ENCODE measurements at regions not wholly inside any gene's neighbourhood (a gene's known extent, or its start where the extent isn't known, plus 50 kb on each side); places are given as distances from the start of the nearest gene placed in this dataset.

- Histone ChIP-seq H3K36me3 (ENCODE audit: control insufficient read depth in 4 of 4, insufficient read depth in 3 of 4, low read depth in 1 of 4, low read length in 3 of 4) (no peaks in the 10 kb centered on the region), H3K4me1 (ENCODE audit: control insufficient read depth in 4 of 4, insufficient read depth in 4 of 4, low read length in 3 of 4) (no peaks in the 10 kb centered on the region), H3K4me3 (ENCODE audit: low read depth in 1 of 3, low read length in 3 of 3) (no peak overlapping the region), H3K9me3 (ENCODE audit: control insufficient read depth in 4 of 4, low read length in 3 of 4) (peaks cover 2 to 7% (median 5%) of the 10 kb centered on the region in 4 donors), H3K27ac (ENCODE audit: low read depth in 1 of 2, low read length in 2 of 2) (no peak overlapping the region), H3K27me3 (ENCODE audit: control insufficient read depth in 4 of 4, insufficient read depth in 4 of 4, low read length in 3 of 4) (peaks cover 0 to 6% (median 1%) of the 10 kb centered on the region in 4 donors), H3K9ac (ENCODE audit: low read depth in 1 of 2, low read length in 2 of 2) (no peak overlapping the region)
- TF ChIP-seq SP1 (IDR thresholded peaks at IDR 0.05) (no peak), HNF4G (IDR thresholded peaks at IDR 0.05) (no peak), GABPA (IDR thresholded peaks at IDR 0.05 in 1 of 2, conservative IDR thresholded peaks at IDR 0.05 in 1 of 2) (no peak), FOXA1 (IDR thresholded peaks at IDR 0.05) (no peak), FOXA2 (IDR thresholded peaks at IDR 0.05) (no peak), ZBTB33 (IDR thresholded peaks at IDR 0.05) (no peak), TAF1 (conservative IDR thresholded peaks at IDR 0.05) (no peak), RXRA (IDR thresholded peaks at IDR 0.05) (no peak), YY1 (IDR thresholded peaks at IDR 0.05) (no peak)
- 86% methylated on average over 14 of the region's 14 CpGs for WGBS
- no peak for DNase-seq (ENCODE audit: low spot score)
Measured at GRCh38 chr14:104517867-104518266, 61.7 kb upstream of the C14orf180 start.

GRCh38 chr14:104518659-104519350, 60.8 kb upstream of the C14orf180 start:
- no peaks in the 10 kb centered on the region for H3K27me3 ChIP-seq (ENCODE audit: control insufficient read depth in 4 of 4, insufficient read depth in 4 of 4, low read length in 3 of 4)
- peaks cover 2 to 7% (median 5%) of the 10 kb centered on the region in 4 donors for H3K9me3 ChIP-seq (ENCODE audit: control insufficient read depth in 4 of 4, low read length in 3 of 4)
- TF ChIP-seq ZBTB33 (IDR thresholded peaks at IDR 0.05) (no peak), RAD21 (IDR thresholded peaks at IDR 0.05) (no peak), SP1 (IDR thresholded peaks at IDR 0.05) (no peak), NR2F2 (IDR thresholded peaks at IDR 0.05) (no peak), JUND (IDR thresholded peaks at IDR 0.05) (no peak), HNF4A (conservative IDR thresholded peaks at IDR 0.05) (no peak), FOXA1 (IDR thresholded peaks at IDR 0.05) (no peak), YY1 (IDR thresholded peaks at IDR 0.05) (no peak), REST (IDR thresholded peaks at IDR 0.05) (no peak), GABPA (IDR thresholded peaks at IDR 0.05 in 1 of 2, conservative IDR thresholded peaks at IDR 0.05 in 1 of 2) (no peak), ATF3 (IDR thresholded peaks at IDR 0.05) (no peak), EGR1 (IDR thresholded peaks at IDR 0.05; ENCODE audit: low read depth in 2 of 2) (no peak), RXRA (IDR thresholded peaks at IDR 0.05) (no peak), CTCF (IDR thresholded peaks at IDR 0.05; ENCODE audit: low read depth, low read length, missing input control) (no peak), HNF4G (IDR thresholded peaks at IDR 0.05) (no peak), MAX (IDR thresholded peaks at IDR 0.05) (no peak), TAF1 (conservative IDR thresholded peaks at IDR 0.05) (no peak), FOXA2 (IDR thresholded peaks at IDR 0.05) (no peak)
- no peaks in the 10 kb centered on the region for H3K36me3 ChIP-seq (ENCODE audit: control insufficient read depth in 4 of 4, insufficient read depth in 3 of 4, low read depth in 1 of 4, low read length in 3 of 4)
- no peak overlapping the region for H3K9ac ChIP-seq (ENCODE audit: low read depth in 1 of 2, low read length in 2 of 2)
- H3K4me3 ChIP-seq (ENCODE audit: low read depth in 1 of 3, low read length in 3 of 3): no peak overlapping the region
- no peak for DNase-seq (ENCODE audit: low spot score)
- H3K27ac ChIP-seq (ENCODE audit: low read depth in 1 of 2, low read length in 2 of 2): no peak overlapping the region
- H3K4me1 ChIP-seq (ENCODE audit: control insufficient read depth in 4 of 4, insufficient read depth in 4 of 4, low read length in 3 of 4): no peaks in the 10 kb centered on the region
- 79% methylated on average over 18 of the region's 18 CpGs for WGBS
